HG02870 (cell line): ENCODE measurements at regions not wholly inside any gene's neighbourhood (a gene's known extent, or its start where the extent isn't known, plus 50 kb on each side); places are given as distances from the start of the nearest gene placed in this dataset.
"Not testable (repeated sequence)": the region's sequence is repeated elsewhere in the genome, so short reads cannot be mapped to it uniquely, and the experiment has no call there.

Source experiments
- ATAC-seq: cut with Tn5 transposase; IDR thresholded peaks from one replicate; pipeline ENCODE4 v1.9.1; 2021; ENCODE audit warnings: mild to moderate bottlenecking, moderate library complexity; ENCODE audit not compliant: unreplicated experiment

GRCh38 chr14:88981948-88982347, 157.5 kb downstream of the TTC8 start:
- ATAC-seq, result no peak

DNA sequence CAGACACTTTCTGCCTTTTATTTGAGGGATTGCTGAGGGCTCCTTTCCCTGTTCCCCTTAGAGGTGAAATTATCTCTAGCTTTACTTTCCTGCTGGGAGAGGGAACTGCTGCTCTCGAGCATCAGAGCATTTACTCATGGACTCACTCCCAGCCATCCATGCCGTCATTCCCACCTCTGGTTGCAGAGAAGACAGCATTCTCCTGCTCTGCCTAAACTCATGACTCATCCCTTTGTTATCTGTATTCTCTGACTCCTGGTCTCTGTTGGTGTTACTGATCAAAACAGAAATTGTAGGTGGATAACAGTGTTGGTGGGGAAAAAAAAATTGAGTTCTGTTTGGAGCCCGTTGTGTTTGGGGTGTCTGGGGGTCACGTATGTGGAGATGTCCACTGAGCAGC, 159.3 kb downstream of the TTC8 start:
- no peak for ATAC-seq

- no peak for ATAC-seq
These were observed 161.2 kb downstream of the TTC8 start for GRCh38 chr14:88985654-88986053.

GRCh38 chr14:88986146-88986841, 161.8 kb downstream of the TTC8 start:
- ATAC-seq, result no peak

DNA sequence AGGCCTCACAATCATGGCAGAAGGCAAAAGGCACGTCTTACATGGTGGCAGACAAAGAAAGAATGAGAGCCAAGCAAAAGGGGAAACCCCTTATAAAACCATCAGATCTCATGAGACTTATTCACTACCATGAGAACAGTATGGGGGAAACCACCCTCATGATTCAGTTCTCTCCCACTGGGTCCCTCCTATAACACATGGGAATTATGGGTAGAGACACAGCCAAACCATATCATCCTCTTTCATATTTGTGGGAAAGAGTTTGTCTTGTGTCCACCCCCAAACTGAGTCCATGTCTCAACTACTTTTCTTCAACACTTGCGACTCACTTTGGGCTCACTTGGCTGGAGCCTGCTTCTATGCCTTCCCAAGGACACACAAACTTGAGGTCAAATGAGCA, 162.5 kb downstream of the TTC8 start:
- ATAC-seq, result not testable (repeated sequence)

DNA sequence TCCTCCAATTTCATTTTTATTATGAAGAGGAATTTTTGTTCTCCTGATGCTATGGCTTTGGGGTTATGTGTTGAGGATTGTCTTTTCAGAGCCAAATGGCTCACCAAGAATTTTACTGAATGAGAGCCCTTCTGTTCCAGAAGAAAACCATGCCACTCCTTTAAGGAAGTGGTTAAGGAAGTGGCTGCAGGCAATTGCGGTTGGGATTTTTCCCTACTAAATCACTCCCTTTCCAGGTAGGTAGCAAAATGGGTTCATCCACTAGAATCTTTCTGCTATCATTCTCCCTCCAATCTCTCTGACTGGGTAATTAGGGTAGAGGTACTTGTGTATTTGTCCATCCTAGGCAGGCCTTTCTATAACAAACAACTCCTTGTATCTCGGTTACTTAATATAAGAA, 163.1 kb downstream of the TTC8 start:
- ATAC-seq, result no peak

DNA sequence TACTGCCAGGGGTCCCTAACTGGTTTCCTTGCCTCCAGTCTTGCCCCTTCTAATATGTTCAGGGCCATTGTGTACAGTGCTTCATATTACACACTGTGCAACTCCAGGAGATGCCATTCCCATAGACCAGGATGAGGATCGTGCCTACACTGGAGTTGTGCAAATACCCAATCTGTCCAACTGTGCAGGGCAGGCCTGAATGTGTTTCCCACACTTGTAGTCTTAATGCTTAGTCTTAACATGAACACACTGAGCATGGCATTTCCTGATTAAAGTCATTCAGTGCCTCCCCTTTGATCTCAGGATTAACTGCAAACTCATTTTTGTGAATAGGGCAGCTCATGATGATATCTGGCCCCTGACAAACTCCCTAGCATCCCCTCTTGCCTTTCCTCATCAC, 165.5 kb downstream of the TTC8 start:
- ATAC-seq, result no peak

- ATAC-seq, result no peak
These were observed 166.4 kb downstream of the TTC8 start for GRCh38 chr14:88990856-88991255.

GRCh38 chr14:88992011-88992410, 167.6 kb downstream of the TTC8 start:
- ATAC-seq, result no peak

DNA sequence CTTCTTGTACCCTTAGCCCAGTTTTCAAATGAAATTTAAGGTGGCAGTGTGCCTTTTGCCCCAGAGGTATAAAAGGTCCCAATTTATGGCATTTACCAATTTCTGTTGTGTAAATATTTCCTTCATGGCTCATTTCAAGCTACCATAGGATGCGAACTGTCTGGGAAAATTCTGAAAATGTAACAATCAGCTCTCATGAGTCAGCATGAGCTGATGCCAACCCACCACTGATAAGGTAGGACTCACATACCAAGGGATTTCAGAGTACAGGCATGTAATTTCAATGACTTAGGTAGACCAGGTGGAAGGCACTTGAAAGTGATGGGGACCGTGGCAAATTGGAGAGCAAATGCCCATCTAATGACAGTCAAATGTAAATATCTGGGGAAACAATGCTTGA, 169.5 kb downstream of the TTC8 start:
- no peak for ATAC-seq

- no peak for ATAC-seq
These were observed 171.2 kb downstream of the TTC8 start for GRCh38 chr14:88995437-88996198.

GRCh38 chr14:88998027-88998426, 173.6 kb downstream of the TTC8 start:
- ATAC-seq, result no peak

DNA sequence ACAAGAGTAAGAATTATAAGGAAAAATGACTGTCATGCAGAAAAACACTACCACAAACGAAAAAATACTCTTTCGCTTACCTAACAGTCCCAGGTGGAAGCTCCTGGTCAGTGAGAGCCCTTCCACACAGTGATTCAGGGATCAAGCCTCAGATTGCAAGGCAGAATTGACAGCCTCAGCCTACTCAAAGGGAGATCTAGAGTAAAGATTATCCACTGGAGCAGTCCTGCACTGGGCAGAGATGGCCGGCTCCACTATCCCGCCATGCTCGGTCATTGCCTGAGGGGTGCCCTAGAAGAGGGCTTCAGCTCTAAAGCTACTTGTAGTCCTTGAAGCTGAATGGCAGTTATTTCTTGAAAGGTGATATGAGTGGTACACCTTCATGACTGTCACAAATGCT, 174.7 kb downstream of the TTC8 start:
- ATAC-seq, result no peak

- ATAC-seq, result no peak
These were observed 175.8 kb downstream of the TTC8 start for GRCh38 chr14:89000007-89000942.

- ATAC-seq, result no peak
These were observed 179.7 kb downstream of the TTC8 start for GRCh38 chr14:89004166-89004565.

- no peak for ATAC-seq
These were observed 183.5 kb downstream of the TTC8 start for GRCh38 chr14:89007906-89008305.

DNA sequence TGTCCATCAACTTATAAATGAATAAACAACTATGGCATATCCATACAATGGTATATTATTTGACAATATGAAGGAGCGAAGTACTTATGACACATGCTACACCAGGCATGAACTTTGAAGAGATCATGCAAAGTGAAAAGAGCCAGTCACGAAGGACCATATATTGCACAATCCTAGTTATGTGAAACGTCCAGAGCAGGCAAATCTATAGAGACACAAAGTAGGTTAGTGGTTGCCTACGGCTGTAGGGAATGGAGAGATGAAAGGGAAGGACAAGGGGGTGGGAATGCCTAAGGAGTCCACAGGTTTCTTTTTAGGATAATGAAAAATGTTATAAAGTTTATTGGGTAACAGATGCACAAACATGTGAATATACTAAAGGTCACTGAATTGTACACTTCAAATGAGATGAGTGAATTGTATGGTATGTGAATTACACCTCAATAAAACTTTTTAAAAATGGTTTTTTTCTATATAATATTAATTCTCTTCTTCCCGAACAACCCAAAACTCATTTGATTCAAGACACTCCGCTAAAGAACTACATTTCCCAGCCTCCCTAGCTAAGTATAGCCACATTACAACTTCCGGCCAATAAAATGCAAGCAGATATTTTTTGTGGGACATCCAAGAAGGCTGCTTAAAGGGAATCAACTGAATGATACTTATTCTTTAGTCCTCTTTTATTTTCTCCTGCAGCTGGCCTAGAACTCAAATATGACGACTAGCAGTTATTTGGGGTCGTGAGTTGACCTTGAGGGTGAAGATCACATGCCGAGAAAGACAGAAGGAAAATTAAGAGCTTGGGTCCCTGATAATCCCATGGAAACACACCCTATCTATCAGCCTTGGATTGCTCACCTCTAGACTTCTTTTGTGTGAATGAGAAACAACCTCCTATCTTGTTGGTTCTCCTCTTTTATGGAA, 187.2 kb downstream of the TTC8 start:
- ATAC-seq, result no peak

DNA sequence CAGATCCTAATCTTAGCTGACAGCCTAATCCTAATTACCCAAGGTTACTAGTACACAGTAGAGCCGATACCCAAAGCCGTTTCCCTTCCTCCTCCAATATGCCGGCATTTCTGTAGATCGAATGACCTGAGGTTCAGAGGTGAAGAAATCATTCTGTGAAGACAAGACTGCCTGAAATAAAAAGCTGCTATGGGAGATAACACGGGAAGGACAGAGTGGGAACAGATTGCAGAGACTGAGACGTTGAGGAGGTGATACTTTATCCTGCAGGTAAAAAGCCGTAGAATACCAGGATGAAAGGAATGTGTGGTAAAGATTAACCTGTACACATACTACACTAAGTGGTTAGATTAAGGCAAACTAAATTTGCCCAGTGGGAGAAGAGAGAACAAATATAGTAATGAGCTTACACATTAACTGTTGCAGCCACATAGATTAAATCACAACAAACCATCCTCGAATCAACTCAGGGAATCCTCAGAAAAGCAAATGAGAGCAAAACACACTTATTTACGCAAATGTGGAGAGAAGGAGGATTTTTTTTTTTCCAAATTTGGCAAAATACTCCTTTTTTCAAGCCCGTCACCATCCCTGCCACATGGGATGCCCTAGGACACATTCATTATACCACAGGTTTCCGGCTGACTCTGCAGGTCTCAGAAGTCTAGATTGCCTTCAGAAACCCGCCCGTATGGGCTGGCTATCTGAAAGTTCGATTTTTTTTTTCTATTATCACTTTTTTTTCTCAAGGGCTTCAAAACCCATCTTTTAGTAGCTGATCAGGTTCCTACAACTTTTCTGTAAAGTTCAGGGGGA, 188.0 kb downstream of the TTC8 start:
- ATAC-seq, result no peak

GRCh38 chr14:89013098-89013504, 188.7 kb downstream of the TTC8 start:
- ATAC-seq, result no peak
